Astrocyte of the cerebellum (primary cell): ENCODE measurements at regions not wholly inside any gene's neighbourhood (a gene's known extent, or its start where the extent isn't known, plus 50 kb on each side); places are given as distances from the start of the nearest gene placed in this dataset.

Experiments
- DNase-seq: peaks from one replicate; pipeline ENCODE4 v3.0.0-alpha.2; 2011; ENCODE audit warnings: low read depth
- H3K4me3 ChIP-seq: 2 replicates; pipeline ENCODE4 v1.5.1; 2011; ENCODE audit warnings: mild to moderate bottlenecking, low read depth, low read length, moderate library complexity
- in situ Hi-C: cut with HindIII; loops from 2 replicates; pipeline ENCODE4 v1.10.0; 2017; ENCODE audit warnings: low sequenced_read_pairs
- TF ChIP-seq, protein P1 (sequence below): IDR thresholded peaks from 2 replicates; pipeline ENCODE4 v1.5.1; 2012; ENCODE audit warnings: low read length, low read depth, moderate library complexity, mild to moderate bottlenecking; ENCODE audit errors: missing control alignments

DNA sequence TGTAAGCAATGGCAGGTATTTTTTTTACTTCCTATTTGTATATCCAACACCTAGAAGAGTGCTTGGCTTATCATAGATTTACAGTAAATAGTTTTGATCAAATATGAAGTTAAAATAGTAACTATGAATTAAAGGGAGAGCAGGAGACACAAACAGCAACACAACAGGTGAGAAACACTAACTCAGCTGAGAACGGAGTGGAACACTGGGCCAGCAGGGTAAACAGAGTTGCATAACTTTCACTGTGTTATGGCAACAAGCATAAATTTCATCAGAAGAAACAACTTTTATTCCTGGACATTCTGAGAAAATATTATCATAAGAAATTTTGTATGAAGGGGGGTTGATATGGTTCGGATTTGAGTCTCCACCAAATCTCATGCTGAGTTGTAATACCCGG lies 52.2 kb upstream of the SMIM30 start:
- in situ Hi-C loops = no loop called here
- TF ChIP-seq, protein P1, sequence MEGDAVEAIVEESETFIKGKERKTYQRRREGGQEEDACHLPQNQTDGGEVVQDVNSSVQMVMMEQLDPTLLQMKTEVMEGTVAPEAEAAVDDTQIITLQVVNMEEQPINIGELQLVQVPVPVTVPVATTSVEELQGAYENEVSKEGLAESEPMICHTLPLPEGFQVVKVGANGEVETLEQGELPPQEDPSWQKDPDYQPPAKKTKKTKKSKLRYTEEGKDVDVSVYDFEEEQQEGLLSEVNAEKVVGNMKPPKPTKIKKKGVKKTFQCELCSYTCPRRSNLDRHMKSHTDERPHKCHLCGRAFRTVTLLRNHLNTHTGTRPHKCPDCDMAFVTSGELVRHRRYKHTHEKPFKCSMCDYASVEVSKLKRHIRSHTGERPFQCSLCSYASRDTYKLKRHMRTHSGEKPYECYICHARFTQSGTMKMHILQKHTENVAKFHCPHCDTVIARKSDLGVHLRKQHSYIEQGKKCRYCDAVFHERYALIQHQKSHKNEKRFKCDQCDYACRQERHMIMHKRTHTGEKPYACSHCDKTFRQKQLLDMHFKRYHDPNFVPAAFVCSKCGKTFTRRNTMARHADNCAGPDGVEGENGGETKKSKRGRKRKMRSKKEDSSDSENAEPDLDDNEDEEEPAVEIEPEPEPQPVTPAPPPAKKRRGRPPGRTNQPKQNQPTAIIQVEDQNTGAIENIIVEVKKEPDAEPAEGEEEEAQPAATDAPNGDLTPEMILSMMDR = no peak
- H3K4me3 ChIP-seq = no peak overlapping the region
- no peak for DNase-seq
